ENCODE measurements at regions not wholly inside any gene's neighbourhood (a gene's known extent, or its start where the extent isn't known, plus 50 kb on each side); places are given as distances from the start of the nearest gene placed in this dataset.

GRCh38 chr11:83401506-83402225, 115.5 kb upstream of the CCDC90B start:
- no peak overlapping the region for H3K56ac ChIP-seq (ENCODE audit: insufficient read length, low read depth, low read length)
- Mint-ChIP-seq H3K4me1 (peaks cover 5 to 9% of the 10 kb centered on the region in 2 experiments; a peak in 3 of 4 replicates), H3K36me3 (ENCODE audit: insufficient read depth in 1 of 3, low read depth in 3 of 3) (no peaks in the 10 kb centered on the region), H3K9me3 (no peaks in the 10 kb centered on the region), H3K4me3 (no peak overlapping the region), H3K27me3 (ENCODE audit: low read depth) (no peaks in the 10 kb centered on the region), H3K27ac (no peak overlapping the region)
- no peaks in the 10 kb centered on the region for H3K79me1 ChIP-seq (ENCODE audit: insufficient read depth, low read depth, low read length, poor library complexity, severe bottlenecking)
- H3K79me2 ChIP-seq (ENCODE audit: insufficient read depth, low read length) = no peaks in the 10 kb centered on the region
- no peak overlapping the region for H3K23ac ChIP-seq (ENCODE audit: insufficient read length, low read depth, low read length)
- H2BK12ac ChIP-seq (ENCODE audit: insufficient read length, low read depth, low read length) = no peak overlapping the region
- no peaks in the 10 kb centered on the region for H3K27me3 ChIP-seq (ENCODE audit: insufficient read depth, low read length)
- no peaks in the 10 kb centered on the region for H4K20me1 ChIP-seq (ENCODE audit: control insufficient read depth, insufficient read depth, insufficient read length)
- no peak overlapping the region for H3K18ac ChIP-seq (ENCODE audit: insufficient read length, low read depth, low read length)
- H2BK15ac ChIP-seq (ENCODE audit: low read depth, low read length) = no peak overlapping the region
- no peak overlapping the region for H3K4ac ChIP-seq (ENCODE audit: low read depth, low read length)
- no peaks in the 10 kb centered on the region for H3K23me2 ChIP-seq (ENCODE audit: insufficient read length, low read depth, low read length, poor library complexity, severe bottlenecking)
- no peak overlapping the region for H3K14ac ChIP-seq (ENCODE audit: insufficient read depth, low read length)
- TF ChIP-seq, protein P1, sequence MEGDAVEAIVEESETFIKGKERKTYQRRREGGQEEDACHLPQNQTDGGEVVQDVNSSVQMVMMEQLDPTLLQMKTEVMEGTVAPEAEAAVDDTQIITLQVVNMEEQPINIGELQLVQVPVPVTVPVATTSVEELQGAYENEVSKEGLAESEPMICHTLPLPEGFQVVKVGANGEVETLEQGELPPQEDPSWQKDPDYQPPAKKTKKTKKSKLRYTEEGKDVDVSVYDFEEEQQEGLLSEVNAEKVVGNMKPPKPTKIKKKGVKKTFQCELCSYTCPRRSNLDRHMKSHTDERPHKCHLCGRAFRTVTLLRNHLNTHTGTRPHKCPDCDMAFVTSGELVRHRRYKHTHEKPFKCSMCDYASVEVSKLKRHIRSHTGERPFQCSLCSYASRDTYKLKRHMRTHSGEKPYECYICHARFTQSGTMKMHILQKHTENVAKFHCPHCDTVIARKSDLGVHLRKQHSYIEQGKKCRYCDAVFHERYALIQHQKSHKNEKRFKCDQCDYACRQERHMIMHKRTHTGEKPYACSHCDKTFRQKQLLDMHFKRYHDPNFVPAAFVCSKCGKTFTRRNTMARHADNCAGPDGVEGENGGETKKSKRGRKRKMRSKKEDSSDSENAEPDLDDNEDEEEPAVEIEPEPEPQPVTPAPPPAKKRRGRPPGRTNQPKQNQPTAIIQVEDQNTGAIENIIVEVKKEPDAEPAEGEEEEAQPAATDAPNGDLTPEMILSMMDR (conservative IDR thresholded peaks at IDR 0.05) = no peak
- DNase-seq = no peak
- H3K27ac ChIP-seq (ENCODE audit: insufficient read length, low read depth, low read length) = no peak overlapping the region
- H2BK120ac ChIP-seq (ENCODE audit: low read depth, low read length, poor library complexity, severe bottlenecking) = no peak overlapping the region
- no peak overlapping the region for H4K8ac ChIP-seq (replicated peaks; ENCODE audit: insufficient read length, low read depth, low read length)
- H2BK20ac ChIP-seq (ENCODE audit: low read depth, low read length, poor library complexity, severe bottlenecking) = no peak overlapping the region
- H3T11ph ChIP-seq (ENCODE audit: low read length) = no peak overlapping the region
- H4K5ac ChIP-seq (ENCODE audit: insufficient read length, low read depth, low read length) = no peak overlapping the region
- H2AK5ac ChIP-seq (ENCODE audit: insufficient read length, low read length) = no peak overlapping the region
- no peaks in the 10 kb centered on the region for H3K9me3 ChIP-seq (ENCODE audit: control insufficient read depth, low read depth, low read length)
- WGBS (ENCODE audit: extremely low coverage, insufficient read length, low lambda C conversion rate) = no CpG with 5 or more reads among the region's 1 CpG
- no peak overlapping the region for H2BK5ac ChIP-seq (ENCODE audit: insufficient read length, low read length)
- no peak overlapping the region for H2AFZ ChIP-seq (ENCODE audit: low read length)
- no peak overlapping the region for H3K9ac ChIP-seq (ENCODE audit: extremely low read depth, insufficient read length, low read length)
- H3K4me1 ChIP-seq (ENCODE audit: insufficient read depth, low read length) = no peaks in the 10 kb centered on the region; the same call in 1 of the 2 replicates
- no peak overlapping the region for H3K4me2 ChIP-seq (ENCODE audit: insufficient read depth, insufficient read length, low read length)
- no peak overlapping the region for H4K91ac ChIP-seq (ENCODE audit: insufficient read length, low read depth, low read length)
